NCI-H510A treated with DMSO at 0.1 percent for 48 hours (cell line): ENCODE measurements at regions not wholly inside any gene's neighbourhood (a gene's known extent, or its start where the extent isn't known, plus 50 kb on each side); places are given as distances from the start of the nearest gene placed in this dataset.

Experiments used
- DNase-seq: peaks from one replicate; lab custom pipeline; 2025; lab: John Stamatoyannopoulos, UW

DNA sequence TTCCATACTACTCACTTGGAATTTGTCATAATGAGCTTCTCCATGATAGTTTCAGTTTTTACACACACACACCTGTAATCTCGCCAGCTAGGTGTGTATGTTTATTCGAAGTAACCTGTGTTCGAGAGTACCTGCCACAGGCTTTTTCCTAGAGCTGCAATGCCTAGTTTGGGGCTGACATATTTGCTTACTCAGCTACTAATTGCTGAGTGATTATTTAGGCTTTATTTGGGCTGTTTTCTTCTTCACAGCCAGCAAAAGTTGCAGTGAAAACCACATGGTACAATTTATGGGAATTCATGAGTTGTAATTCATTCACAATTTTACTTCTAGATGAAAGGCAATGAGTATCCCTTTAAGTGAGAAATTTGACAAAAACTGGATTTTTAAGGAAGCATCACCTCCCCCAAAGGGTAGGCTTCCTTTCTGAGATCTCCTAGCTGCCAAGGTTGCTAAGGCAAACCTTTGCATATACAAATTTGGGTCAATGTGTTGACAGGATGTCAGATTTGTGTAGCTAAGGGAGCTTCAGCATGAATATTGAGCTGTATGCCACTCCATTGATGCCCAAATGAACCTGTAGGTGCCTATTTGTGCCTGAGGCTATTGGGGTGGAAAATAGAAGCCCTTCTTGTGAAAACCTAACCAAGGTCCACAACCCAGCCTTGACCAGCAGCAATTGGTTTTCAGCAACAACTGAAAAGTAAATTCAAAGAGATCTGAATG, 108.7 kb upstream of the OTX2 start:
- no peak for DNase-seq

DNA sequence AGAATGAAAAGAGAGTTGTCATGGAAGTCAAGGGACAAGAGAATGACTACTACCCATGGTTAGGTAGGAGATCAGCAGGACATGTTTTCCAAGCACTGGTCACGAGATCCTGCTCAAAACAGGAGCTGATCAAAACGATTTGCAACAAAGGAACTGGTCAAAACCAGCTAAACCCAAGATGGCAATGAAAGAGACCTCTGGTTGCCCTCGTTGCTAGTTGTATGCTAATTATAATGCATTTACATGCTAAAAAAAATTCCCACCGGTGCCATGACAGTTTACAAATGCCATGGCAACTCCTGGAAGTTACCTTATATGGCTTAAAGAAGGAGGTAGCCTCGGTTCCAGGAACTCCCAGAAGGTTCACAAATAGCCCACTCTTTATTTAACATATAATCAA, 95.0 kb upstream of the OTX2 start:
- DNase-seq: no peak

- no peak for DNase-seq
These were observed 93.2 kb upstream of the OTX2 start for GRCh38 chr14:56903304-56903969.

DNA sequence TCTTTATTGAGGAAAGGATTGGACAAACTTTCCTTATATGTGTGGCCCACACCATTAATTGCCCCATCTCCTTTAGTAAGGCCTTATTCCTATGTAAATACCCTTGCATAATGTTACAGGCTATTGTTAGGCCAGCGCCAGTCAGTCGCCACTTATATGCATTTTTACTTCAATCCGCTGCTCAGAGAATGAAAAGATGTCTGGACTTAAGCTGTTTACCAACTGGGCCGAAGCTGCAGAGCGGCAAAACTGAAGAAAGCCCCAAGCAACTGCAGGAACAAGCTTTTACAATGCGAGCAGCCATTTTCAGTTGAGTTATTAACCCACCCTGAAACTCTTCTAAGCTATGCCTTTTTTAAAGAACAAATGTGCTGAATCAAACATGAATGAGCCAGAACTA, 92.1 kb upstream of the OTX2 start:
- no peak for DNase-seq

DNA sequence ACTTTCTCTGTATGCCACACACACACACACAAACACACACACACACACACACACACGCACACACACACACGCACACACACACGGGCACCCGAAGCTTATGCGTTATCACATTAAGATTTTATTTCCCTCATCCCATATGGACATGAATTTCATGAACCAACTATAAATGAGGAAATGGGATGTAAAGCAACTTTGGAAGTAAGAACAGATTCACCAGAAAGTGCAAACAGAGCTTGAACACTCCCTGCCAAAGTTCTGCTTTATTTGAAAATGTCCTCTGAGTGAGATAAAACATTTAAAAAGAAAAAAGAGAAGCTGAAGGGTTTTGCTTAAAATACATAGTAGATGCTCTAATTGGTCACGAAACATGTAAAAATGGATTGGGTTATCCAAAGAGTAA, 90.4 kb upstream of the OTX2 start:
- DNase-seq: no peak

- DNase-seq: no peak
These were observed 89.5 kb upstream of the OTX2 start for GRCh38 chr14:56899829-56900228.

DNA sequence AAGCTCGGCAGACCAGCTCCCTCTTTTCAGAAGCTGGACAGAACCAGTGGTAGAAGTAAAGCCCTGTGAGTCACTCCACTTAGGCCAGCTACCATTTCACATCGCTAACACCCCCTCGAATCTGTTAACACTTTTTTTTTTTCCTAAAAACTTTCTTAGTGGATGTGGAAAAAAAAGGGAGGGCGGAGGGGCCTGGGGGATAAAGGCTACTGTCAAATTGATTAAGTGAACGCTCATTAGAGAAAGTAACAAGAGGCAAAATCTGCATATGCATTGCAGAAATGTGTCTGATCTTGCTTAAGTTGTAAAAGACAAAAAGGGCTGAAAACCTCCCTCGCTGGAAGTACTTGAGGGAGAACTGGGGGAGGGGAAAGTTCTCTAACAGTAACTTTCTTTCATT, 86.6 kb upstream of the OTX2 start:
- DNase-seq: no peak

DNA sequence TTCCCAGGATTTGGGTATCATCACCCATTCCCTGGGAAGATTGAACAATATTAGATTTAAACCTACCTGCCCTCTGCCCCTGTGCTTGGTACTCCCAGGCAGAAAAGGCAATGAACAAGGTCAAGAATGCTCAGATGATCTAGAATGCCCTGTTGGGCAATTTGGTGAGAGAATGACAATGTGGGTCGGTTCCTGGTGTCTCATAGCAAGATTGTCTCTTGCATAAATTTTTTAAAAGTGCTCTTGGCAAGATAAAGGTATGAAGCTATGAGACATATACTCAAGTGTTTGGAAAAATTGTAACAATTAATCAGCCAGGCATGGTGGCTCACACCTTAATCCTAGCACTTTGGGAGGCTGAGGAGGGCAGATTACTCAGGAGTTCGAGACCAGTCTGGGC, 86.0 kb upstream of the OTX2 start:
- DNase-seq: no peak

DNA sequence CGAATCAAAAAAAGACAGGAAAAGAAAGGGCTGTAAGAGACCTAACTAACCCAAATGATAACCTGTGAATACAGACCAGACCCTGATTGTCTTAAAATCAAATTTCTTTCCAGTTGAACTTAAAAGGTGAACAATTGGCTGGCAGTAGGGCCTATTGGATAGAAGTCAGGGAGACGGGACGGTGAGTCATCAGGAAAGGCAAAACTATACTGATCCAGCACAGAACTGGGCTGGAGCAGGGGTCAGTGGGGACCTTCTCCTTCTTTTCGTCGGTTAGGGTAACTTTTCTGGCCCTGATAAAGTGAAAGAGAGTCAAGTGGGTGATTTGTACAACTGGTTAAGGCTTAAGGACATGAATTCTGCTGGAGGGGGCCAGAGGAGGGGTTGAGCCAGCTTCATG, 84.9 kb upstream of the OTX2 start:
- DNase-seq: no peak

DNA sequence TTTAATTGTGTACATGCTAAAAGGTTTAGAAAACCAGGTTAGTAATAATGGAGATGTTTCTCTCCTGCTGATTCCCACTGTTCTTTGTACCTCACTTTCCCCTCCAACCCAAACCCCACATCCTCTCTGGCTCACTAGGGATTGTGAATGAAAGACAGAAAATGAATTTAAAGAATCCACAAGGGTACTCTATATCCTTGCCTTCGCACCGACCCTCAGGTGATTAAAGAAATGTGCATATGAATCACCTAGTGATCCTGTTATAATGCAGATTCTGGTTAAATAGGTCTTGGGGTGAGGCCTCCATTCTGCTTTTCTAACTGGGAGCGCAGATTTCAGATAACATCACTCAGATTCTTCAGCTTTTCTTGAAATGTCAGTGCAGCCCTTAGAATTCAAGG, 84.3 kb upstream of the OTX2 start:
- no peak for DNase-seq

DNA sequence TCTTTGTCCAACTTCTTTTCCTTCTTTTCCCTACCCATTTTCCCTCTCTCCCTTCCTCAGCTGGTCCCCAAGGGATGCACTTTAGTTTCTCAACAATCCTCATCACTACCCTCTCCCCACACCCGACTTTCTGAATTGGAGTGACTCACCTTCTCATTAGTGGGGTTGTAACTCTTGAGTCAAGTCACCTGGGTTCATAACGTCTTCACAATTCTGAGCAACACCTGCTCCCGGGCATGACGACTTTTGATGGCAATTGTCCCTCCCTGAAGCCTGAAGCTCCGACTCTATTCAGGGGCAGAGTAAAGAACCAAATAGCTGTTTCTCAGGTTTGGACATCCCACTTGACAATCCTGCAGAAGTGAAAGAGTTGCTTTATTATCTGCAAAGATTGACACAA, 82.7 kb upstream of the OTX2 start:
- peak; percentile 4 for DNase-seq

DNA sequence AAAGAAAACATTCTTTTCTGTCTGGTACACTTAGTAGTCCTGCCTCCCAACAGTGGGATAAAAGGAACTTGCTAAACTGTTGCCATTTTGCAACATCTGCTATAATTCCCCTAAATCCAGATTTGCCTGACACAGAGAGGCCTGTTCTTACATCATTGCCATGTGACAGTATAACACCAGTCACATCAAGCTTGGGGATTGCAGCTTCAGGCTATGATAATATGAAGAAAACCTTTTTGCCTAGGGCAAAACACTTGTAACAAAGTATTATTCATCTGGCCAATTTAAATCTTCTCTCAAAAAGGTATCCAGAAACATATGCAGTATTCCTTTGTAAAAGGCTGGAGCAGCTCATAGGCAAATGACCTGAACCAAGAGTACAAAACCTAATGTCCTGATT, 80.9 kb upstream of the OTX2 start:
- DNase-seq: no peak

DNA sequence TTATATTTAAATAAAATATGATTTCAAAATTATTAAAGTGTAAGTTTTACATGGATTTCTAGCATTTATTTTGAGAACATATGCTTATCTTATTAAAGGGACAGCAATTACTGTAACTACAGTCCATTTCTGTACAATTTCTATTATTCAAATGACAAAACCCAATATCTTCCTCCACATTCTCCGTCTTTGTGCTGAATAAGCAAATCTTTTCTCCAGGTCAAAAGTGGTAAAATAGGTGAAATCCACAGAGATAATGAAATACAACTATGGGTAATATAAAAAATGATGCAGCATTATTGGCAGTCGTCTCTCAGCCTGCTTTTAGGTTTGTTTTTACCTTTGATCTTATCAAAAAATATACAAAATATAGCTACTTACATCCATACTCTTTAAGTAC, 79.4 kb upstream of the OTX2 start:
- DNase-seq: no peak

DNA sequence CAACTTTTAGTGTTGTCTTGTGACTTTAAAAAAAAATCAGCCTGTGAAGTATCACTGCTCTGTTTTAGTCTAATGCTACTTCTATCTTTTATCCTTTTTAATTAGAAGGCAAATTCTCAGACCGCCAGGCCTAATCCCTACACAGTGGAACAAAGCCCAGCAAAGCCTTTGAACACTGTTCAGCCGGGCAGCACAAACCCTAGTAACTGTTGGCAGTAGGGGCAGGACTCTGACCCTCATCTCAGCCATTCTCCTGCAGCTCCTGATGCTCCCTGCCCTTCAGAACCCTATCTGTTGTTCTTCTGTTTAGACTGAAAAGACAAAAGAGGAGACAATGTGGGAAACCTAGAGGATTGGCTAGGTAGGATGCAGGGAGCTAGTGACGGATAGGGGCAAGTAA, 78.0 kb upstream of the OTX2 start:
- DNase-seq: no peak

- DNase-seq: no peak
These were observed 76.9 kb upstream of the OTX2 start for GRCh38 chr14:56887216-56887615.

GRCh38 chr14:56886471-56887062, 76.3 kb upstream of the OTX2 start:
- no peak for DNase-seq

DNA sequence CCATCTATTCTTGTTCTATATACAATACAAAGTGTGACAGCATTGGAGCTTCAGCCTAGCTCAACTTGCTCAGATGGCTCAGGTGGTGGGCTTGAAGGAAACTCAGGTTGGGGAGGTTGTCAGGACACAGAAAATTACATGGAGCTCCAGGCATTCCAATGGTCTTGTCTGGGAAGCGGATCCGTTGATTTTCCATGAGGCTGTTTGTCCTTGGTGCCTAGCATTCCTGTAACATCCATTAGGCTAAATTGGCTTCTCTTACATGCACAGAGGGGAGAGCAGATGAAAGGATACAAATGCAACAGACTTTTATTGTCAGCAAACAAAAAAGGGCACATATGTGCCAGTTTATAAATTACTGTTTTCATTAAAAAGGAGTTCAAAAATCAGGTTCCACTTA, 75.5 kb upstream of the OTX2 start:
- DNase-seq: no peak

DNA sequence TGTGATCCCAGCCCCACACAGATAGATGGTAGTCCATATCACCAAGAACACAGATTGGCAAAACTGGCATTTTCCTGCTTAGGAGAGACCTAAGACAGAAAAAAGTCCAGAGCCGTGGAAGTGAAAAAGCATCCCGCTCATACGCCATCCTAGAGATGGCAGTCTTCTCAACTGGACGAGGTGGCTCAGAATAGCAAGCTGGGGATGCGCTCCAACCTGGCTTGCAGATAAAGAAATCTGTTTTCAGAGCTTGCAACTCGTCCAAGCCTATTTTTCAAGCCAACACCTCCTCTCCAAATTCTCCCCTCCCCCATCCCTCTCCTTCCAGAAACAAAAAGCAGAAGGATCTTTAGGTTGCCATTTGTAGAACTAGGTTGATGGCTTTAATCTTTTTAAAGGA, 74.3 kb upstream of the OTX2 start:
- no peak for DNase-seq

DNA sequence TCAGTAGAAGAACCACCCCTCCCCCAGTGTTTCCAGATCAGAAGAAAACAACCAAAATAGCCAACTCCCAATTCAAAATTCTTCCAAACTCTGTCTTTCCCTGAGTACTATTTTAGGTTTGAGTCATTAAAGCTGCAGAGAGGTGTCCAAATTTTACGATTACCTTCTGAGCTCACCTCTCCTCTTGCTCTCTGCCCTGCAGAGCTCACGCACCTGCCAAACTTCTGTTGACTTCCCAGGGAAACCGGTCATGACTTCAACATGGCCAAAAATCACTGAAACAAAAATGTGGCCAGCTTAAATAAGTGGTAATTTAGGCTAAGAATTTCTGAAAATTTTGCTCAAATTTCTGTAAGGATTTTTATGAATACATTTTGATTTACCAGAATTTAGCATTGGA, 70.9 kb upstream of the OTX2 start:
- DNase-seq: no peak

GRCh38 chr14:56878766-56879165, 68.5 kb upstream of the OTX2 start:
- DNase-seq: no peak

DNA sequence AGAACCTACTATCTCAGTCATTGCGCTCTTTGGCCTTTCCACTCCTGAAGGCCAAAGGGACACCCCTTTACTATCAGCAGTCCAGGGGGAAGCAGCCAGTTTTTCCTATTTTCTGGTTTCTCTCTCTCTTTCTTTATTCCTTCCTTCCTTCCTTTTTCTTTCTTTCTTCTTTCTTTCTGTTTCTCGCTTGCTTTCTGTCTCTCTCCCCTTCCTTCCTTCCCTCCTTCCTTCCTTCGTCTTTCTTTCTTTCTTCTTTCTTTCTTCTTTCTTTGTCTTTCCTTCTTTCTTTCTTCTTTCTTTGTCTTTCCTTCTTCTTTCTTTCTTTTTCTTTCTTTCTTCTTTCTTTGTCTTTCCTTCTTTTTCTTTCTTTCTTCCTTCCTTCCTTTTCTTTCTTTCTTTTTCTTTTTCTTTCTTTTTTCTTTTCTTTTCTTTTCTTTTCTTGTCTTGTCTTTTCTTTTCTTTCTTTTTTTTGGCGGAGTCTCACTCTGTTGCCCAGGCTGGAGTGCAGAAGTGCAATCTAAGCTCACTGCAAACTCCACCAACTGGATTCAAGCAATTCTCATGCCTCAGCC, 64.9 kb upstream of the OTX2 start:
- no peak for DNase-seq

- peak; percentile 23 for DNase-seq
These were observed 64.1 kb upstream of the OTX2 start for GRCh38 chr14:56874375-56874774.

GRCh38 chr14:56870336-56870735, 60.1 kb upstream of the OTX2 start:
- DNase-seq: no peak
